Liver (tissue), 8 donors: ENCODE measurements at regions not wholly inside any gene's neighbourhood (a gene's known extent, or its start where the extent isn't known, plus 50 kb on each side); places are given as distances from the start of the nearest gene placed in this dataset.
"Not testable (repeated sequence)": the region's sequence is repeated elsewhere in the genome, so short reads cannot be mapped to it uniquely, and the experiment has no call there.

Experiments used
- DNase-seq: peaks from one replicate; pipeline ENCODE4 v3.0.0-alpha.2; 2017; ENCODE audit warnings: low spot score
- H3K27ac ChIP-seq, 2 donors: one replicate each; pipeline ENCODE4 v1.7.0; 2013; ENCODE audit warnings: inconsistent platforms in 2 of 2, low read length in 2 of 2, control low read depth in 1 of 2, low read depth in 1 of 2, mild to moderate bottlenecking in 1 of 2
- H3K27me3 ChIP-seq, 4 donors: one replicate each; pipeline versions ENCODE4 v1.6.1 to v1.7.0; 2013; ENCODE audit warnings: low read length in 3 of 4, inconsistent platforms in 1 of 4, mild to moderate bottlenecking in 1 of 4, moderate library complexity in 1 of 4; ENCODE audit not compliant: control insufficient read depth in 4 of 4, insufficient read depth in 4 of 4
- H3K36me3 ChIP-seq, 4 donors: one replicate each; pipeline versions ENCODE4 v1.6.1 to v1.7.0; 2013; ENCODE audit warnings: low read length in 3 of 4, mild to moderate bottlenecking in 3 of 4, low read depth in 1 of 4, moderate library complexity in 1 of 4; ENCODE audit not compliant: control insufficient read depth in 4 of 4, insufficient read depth in 3 of 4
- H3K4me1 ChIP-seq, 4 donors: one replicate each; pipeline versions ENCODE4 v1.6.1 to v1.7.0; 2013; ENCODE audit warnings: low read length in 3 of 4, mild to moderate bottlenecking in 3 of 4, moderate library complexity in 1 of 4; ENCODE audit not compliant: control insufficient read depth in 4 of 4, insufficient read depth in 4 of 4
- H3K4me3 ChIP-seq, 3 donors: one replicate each; pipeline versions ENCODE4 v1.6.1 to v1.7.0; 2013; ENCODE audit warnings: low read length in 3 of 3, control low read depth in 1 of 3, low read depth in 1 of 3, mild to moderate bottlenecking in 1 of 3
- H3K9ac ChIP-seq, 2 donors: one replicate each; pipeline ENCODE4 v1.7.0; 2013; ENCODE audit warnings: low read length in 2 of 2, mild to moderate bottlenecking in 2 of 2, moderate library complexity in 2 of 2, control low read depth in 1 of 2, low read depth in 1 of 2
- H3K9me3 ChIP-seq, 4 donors: one replicate each; pipeline versions ENCODE4 v1.6.1 to v1.7.0; 2013; ENCODE audit warnings: low read length in 3 of 4; ENCODE audit not compliant: control insufficient read depth in 4 of 4
- EGR1 ChIP-seq, 2 donors: IDR thresholded peaks; 2 replicates each; pipeline ENCODE4 v1.6.1; 2016 to 2018; ENCODE audit warnings: antibody characterized with exemption in 2 of 2, low read depth in 2 of 2
- FOXA1 ChIP-seq: IDR thresholded peaks from 2 replicates; pipeline ENCODE4 v1.6.1; 2016; ENCODE audit warnings: antibody characterized with exemption
- FOXA2 ChIP-seq: IDR thresholded peaks from 2 replicates; pipeline ENCODE4 v1.6.1; 2016; ENCODE audit warnings: antibody characterized with exemption
- GABPA ChIP-seq, 2 donors: IDR thresholded peaks in 1 of 2; conservative IDR thresholded peaks in 1 of 2; 2 replicates each; pipeline ENCODE4 v1.6.1; 2016; ENCODE audit warnings: antibody characterized with exemption in 2 of 2, mild to moderate bottlenecking in 1 of 2, moderate library complexity in 1 of 2
- HNF4A ChIP-seq, 2 donors: conservative IDR thresholded peaks; 2 replicates each; pipeline ENCODE4 v1.6.1; 2016; ENCODE audit warnings: antibody characterized with exemption in 2 of 2, mild to moderate bottlenecking in 2 of 2
- HNF4G ChIP-seq: IDR thresholded peaks from 2 replicates; pipeline ENCODE4 v1.6.1; 2016; ENCODE audit warnings: antibody characterized with exemption
- JUND ChIP-seq, 2 donors: IDR thresholded peaks; 2 replicates each; pipeline ENCODE4 v1.6.1; 2016; ENCODE audit warnings: antibody characterized with exemption in 2 of 2
- NR2F2 ChIP-seq: IDR thresholded peaks from 2 replicates; pipeline ENCODE4 v1.6.1; 2016; ENCODE audit warnings: antibody characterized with exemption
- RAD21 ChIP-seq, 2 donors: IDR thresholded peaks; 2 replicates each; pipeline ENCODE4 v1.6.1; 2016; ENCODE audit warnings: antibody characterized with exemption in 2 of 2, mild to moderate bottlenecking in 2 of 2
- RXRA ChIP-seq, 2 donors: IDR thresholded peaks; 2 replicates each; pipeline ENCODE4 v1.6.1; 2017 to 2018; ENCODE audit warnings: antibody characterized with exemption in 2 of 2, mild to moderate bottlenecking in 1 of 2
- SP1 ChIP-seq: IDR thresholded peaks from 2 replicates; pipeline ENCODE4 v1.6.1; 2018; ENCODE audit warnings: antibody characterized with exemption, mild to moderate bottlenecking
- TAF1 ChIP-seq: conservative IDR thresholded peaks from 2 replicates; pipeline ENCODE4 v1.6.1; 2016; ENCODE audit warnings: antibody characterized with exemption, mild to moderate bottlenecking
- YY1 ChIP-seq: IDR thresholded peaks from 2 replicates; pipeline ENCODE4 v1.6.1; 2016; ENCODE audit warnings: antibody characterized with exemption, mild to moderate bottlenecking
- WGBS: extraction: QIAGEN DNeasy Blood & Tissue Kit; methylation state at CpG from one replicate; pipeline ENCODE4 v1.1.7; 2013; 5-methylcytosine and 5-hydroxymethylcytosine counted together
- TF ChIP-seq, protein P1 (sequence below): IDR thresholded peaks from 2 replicates; pipeline ENCODE4 v1.6.1; 2016; ENCODE audit warnings: antibody characterized with exemption
- TF ChIP-seq, protein P2 (sequence below): IDR thresholded peaks from 2 replicates; pipeline ENCODE4 v1.6.1; 2016; ENCODE audit warnings: antibody characterized with exemption, mild to moderate bottlenecking
- TF ChIP-seq, protein P3 (sequence below): IDR thresholded peaks from 2 replicates; pipeline ENCODE4 v1.6.1; 2016; ENCODE audit warnings: antibody characterized with exemption
- TF ChIP-seq, protein P4 (sequence below): fragments of 150-350 bp; IDR thresholded peaks from 2 replicates; pipeline ENCODE4 v1.5.1; 2017; ENCODE audit warnings: improper control_type of control experiment, low read depth, low read length; ENCODE audit not compliant: missing input control
- TF ChIP-seq, protein P5 (sequence below): IDR thresholded peaks from 2 replicates; pipeline ENCODE4 v1.6.1; 2016; ENCODE audit warnings: antibody characterized with exemption
- donor health status: healthy.
- donor health status: healthy.
- donor health status: healthy.
- donor health status: healthy.
- donor health status: healthy.

DNA sequence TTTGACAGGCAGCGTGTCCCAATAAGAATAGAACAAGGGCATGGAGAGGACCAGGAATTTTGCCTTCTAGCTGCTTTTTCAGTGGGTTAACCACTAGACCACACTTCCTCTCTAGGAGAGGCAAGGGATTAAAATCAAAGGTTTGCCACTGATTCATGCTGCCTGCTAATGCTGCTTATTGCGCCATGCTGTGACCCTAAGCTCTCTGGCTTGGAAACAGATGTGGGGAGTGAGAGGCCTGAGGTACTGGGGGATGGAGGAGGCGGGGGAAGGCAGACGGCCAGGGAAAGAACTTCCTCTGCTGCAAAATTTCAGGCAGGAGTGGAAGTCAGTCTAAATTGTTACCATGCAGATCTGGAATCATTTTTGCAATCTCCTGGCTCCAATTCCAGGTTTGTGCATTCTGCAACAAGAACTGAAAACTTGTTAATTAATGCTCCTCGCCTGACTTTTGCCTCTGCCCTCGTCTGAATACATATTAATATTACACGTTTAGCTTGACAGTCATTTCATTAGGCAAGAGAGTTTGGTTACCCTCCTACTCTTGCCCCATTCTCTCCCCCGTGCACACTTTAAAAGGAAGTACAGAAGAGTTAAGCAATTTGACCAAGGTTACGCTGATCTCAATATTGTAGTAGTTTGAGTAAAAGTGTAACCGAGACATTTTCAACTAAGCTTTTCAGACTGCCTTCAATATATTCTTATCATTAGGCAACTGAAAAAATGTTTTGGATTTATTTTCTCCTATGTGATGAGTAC, 121.7 kb upstream of the SPRED1 start:
- no peaks in the 10 kb centered on the region for H3K4me1 ChIP-seq
- no peak overlapping the region for H3K4me3 ChIP-seq
- peaks cover 0 to 3% (median 0%) of the 10 kb centered on the region in 4 donors for H3K27me3 ChIP-seq
- peak; percentile 59 for TF ChIP-seq NR2F2
- TF ChIP-seq, protein P1, sequence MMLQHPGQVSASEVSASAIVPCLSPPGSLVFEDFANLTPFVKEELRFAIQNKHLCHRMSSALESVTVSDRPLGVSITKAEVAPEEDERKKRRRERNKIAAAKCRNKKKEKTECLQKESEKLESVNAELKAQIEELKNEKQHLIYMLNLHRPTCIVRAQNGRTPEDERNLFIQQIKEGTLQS: no peak
- peak; percentile 18 for TF ChIP-seq SP1
- no peaks in the 10 kb centered on the region for H3K9me3 ChIP-seq
- 49% methylated on average over 10 of the region's 10 CpGs for WGBS
- peak overlapping the region; percentile 43 to 66 for H3K27ac ChIP-seq
- no peak overlapping the region for H3K9ac ChIP-seq
- DNase-seq: no peak
- no peaks in the 10 kb centered on the region for H3K36me3 ChIP-seq

DNA sequence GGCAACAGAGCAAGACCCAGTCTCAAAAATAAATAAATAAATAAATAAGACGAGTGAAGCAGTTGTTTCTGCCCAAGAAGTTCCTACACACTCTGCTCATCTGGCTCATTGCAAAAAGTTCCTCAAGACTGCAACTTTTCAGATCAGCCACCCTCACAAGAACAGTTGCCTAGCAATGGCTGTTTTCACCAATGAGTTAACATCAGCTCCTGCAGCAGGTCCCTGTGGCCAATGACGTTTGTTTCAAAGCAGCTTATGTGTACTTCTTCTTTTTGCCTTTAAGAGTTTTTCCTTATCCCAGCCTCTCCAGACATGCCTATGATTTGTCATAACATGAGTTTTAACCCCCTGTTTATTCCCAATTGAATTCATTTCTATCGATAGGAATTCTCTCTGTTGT, 118.4 kb upstream of the SPRED1 start:
- Histone ChIP-seq H3K27ac (no peak overlapping the region), H3K36me3 (no peaks in the 10 kb centered on the region), H3K27me3 (no peaks in the 10 kb centered on the region), H3K9me3 (no peaks in the 10 kb centered on the region), H3K4me1 (no peaks in the 10 kb centered on the region), H3K4me3 (no peak overlapping the region), H3K9ac (no peak overlapping the region)
- DNase-seq: no peak
- WGBS: 41% methylated on average over 3 of the region's 3 CpGs
- TF ChIP-seq EGR1 (IDR thresholded peaks at IDR 0.05; ENCODE audit: low read depth in 2 of 2) (no peak), RXRA (IDR thresholded peaks at IDR 0.05) (no peak), NR2F2 (no peak), RAD21 (IDR thresholded peaks at IDR 0.05) (no peak), YY1 (no peak), GABPA (IDR thresholded peaks at IDR 0.05 in 1 of 2, conservative IDR thresholded peaks at IDR 0.05 in 1 of 2) (no peak), JUND (IDR thresholded peaks at IDR 0.05) (no peak), SP1 (no peak), FOXA2 (no peak), FOXA1 (no peak), TAF1 (no peak), HNF4A (conservative IDR thresholded peaks at IDR 0.05) (no peak), HNF4G (no peak)
- TF ChIP-seq, protein P2, sequence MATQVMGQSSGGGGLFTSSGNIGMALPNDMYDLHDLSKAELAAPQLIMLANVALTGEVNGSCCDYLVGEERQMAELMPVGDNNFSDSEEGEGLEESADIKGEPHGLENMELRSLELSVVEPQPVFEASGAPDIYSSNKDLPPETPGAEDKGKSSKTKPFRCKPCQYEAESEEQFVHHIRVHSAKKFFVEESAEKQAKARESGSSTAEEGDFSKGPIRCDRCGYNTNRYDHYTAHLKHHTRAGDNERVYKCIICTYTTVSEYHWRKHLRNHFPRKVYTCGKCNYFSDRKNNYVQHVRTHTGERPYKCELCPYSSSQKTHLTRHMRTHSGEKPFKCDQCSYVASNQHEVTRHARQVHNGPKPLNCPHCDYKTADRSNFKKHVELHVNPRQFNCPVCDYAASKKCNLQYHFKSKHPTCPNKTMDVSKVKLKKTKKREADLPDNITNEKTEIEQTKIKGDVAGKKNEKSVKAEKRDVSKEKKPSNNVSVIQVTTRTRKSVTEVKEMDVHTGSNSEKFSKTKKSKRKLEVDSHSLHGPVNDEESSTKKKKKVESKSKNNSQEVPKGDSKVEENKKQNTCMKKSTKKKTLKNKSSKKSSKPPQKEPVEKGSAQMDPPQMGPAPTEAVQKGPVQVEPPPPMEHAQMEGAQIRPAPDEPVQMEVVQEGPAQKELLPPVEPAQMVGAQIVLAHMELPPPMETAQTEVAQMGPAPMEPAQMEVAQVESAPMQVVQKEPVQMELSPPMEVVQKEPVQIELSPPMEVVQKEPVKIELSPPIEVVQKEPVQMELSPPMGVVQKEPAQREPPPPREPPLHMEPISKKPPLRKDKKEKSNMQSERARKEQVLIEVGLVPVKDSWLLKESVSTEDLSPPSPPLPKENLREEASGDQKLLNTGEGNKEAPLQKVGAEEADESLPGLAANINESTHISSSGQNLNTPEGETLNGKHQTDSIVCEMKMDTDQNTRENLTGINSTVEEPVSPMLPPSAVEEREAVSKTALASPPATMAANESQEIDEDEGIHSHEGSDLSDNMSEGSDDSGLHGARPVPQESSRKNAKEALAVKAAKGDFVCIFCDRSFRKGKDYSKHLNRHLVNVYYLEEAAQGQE: no peak
- TF ChIP-seq, protein P3, sequence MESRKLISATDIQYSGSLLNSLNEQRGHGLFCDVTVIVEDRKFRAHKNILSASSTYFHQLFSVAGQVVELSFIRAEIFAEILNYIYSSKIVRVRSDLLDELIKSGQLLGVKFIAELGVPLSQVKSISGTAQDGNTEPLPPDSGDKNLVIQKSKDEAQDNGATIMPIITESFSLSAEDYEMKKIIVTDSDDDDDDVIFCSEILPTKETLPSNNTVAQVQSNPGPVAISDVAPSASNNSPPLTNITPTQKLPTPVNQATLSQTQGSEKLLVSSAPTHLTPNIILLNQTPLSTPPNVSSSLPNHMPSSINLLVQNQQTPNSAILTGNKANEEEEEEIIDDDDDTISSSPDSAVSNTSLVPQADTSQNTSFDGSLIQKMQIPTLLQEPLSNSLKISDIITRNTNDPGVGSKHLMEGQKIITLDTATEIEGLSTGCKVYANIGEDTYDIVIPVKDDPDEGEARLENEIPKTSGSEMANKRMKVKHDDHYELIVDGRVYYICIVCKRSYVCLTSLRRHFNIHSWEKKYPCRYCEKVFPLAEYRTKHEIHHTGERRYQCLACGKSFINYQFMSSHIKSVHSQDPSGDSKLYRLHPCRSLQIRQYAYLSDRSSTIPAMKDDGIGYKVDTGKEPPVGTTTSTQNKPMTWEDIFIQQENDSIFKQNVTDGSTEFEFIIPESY: no peak
- TF ChIP-seq, protein P4, sequence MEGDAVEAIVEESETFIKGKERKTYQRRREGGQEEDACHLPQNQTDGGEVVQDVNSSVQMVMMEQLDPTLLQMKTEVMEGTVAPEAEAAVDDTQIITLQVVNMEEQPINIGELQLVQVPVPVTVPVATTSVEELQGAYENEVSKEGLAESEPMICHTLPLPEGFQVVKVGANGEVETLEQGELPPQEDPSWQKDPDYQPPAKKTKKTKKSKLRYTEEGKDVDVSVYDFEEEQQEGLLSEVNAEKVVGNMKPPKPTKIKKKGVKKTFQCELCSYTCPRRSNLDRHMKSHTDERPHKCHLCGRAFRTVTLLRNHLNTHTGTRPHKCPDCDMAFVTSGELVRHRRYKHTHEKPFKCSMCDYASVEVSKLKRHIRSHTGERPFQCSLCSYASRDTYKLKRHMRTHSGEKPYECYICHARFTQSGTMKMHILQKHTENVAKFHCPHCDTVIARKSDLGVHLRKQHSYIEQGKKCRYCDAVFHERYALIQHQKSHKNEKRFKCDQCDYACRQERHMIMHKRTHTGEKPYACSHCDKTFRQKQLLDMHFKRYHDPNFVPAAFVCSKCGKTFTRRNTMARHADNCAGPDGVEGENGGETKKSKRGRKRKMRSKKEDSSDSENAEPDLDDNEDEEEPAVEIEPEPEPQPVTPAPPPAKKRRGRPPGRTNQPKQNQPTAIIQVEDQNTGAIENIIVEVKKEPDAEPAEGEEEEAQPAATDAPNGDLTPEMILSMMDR: no peak
- TF ChIP-seq, protein P1: no peak
- TF ChIP-seq, protein P5, sequence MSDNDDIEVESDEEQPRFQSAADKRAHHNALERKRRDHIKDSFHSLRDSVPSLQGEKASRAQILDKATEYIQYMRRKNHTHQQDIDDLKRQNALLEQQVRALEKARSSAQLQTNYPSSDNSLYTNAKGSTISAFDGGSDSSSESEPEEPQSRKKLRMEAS: no peak

DNA sequence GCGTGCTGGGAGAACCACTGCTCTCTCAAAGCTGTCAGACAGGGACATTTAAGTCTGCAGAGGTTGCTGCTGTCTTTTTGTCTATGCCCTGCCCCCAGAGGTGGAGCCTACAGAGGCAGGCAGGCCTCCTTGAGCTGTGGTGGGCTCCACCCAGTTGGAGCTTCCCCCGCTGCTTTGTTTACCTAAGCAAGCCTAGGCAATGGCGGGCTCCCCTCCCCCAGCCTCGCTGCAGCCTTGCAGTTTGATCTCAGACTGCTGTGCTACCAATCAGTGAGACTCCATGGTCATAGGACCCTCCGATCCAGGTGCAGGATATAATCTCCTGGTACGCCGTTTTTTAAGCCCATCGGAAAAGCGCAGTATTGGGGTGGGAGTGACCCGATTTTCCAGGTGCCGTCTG, 110.4 kb upstream of the SPRED1 start:
- not testable (repeated sequence) for H3K27ac ChIP-seq, DNase-seq, H3K27me3 ChIP-seq, H3K4me3 ChIP-seq, H3K9ac ChIP-seq, H3K9me3 ChIP-seq, H3K36me3 ChIP-seq, H3K4me1 ChIP-seq
- 86% methylated on average over 11 of the region's 11 CpGs for WGBS
